SKM-1 (cell line): ENCODE measurements at regions not wholly inside any gene's neighbourhood (a gene's known extent, or its start where the extent isn't known, plus 50 kb on each side); places are given as distances from the start of the nearest gene placed in this dataset.
"Not testable (repeated sequence)": the region's sequence is repeated elsewhere in the genome, so short reads cannot be mapped to it uniquely, and the experiment has no call there.

Source experiments
- DNase-seq: peaks from one replicate; lab custom pipeline; 2025; ENCODE audit not compliant: unreplicated experiment; lab: John Stamatoyannopoulos, UW

GRCh38 chr14:105853089-105853906, 326.9 kb downstream of the TMEM121 start:
- DNase-seq, result no peak

- no peak for DNase-seq
Measured at GRCh38 chr14:105853907-105854599, 327.7 kb downstream of the TMEM121 start.

GRCh38 chr14:105854600-105855245, 328.3 kb downstream of the TMEM121 start:
- no peak for DNase-seq

GRCh38 chr14:105855246-105855892, 329.0 kb downstream of the TMEM121 start:
- DNase-seq, result no peak

GRCh38 chr14:105855893-105856675, 329.7 kb downstream of the TMEM121 start:
- DNase-seq, result no peak

GRCh38 chr14:105856676-105857219, 330.4 kb downstream of the TMEM121 start:
- DNase-seq, result no peak

GRCh38 chr14:105857220-105857825, 330.9 kb downstream of the TMEM121 start:
- no peak for DNase-seq

- DNase-seq, result no peak
Measured at GRCh38 chr14:105857826-105858675, 331.7 kb downstream of the TMEM121 start.

GRCh38 chr14:105858676-105859025, 332.3 kb downstream of the TMEM121 start:
- no peak for DNase-seq

- DNase-seq, result not testable (repeated sequence)
Measured at GRCh38 chr14:105859073-105859716, 332.8 kb downstream of the TMEM121 start.

- no peak for DNase-seq
Measured at GRCh38 chr14:105859717-105860614, 333.6 kb downstream of the TMEM121 start.

- no peak for DNase-seq
Measured at GRCh38 chr14:105860615-105861580, 334.5 kb downstream of the TMEM121 start.

GRCh38 chr14:105861985-105862465, 335.6 kb downstream of the TMEM121 start:
- DNase-seq, result no peak

- no peak for DNase-seq
Measured at GRCh38 chr14:105862581-105863239, 336.3 kb downstream of the TMEM121 start.

GRCh38 chr14:105863296-105864108, 337.1 kb downstream of the TMEM121 start:
- DNase-seq, result no peak
